ENCODE measurements at regions not wholly inside any gene's neighbourhood (a gene's known extent, or its start where the extent isn't known, plus 50 kb on each side); places are given as distances from the start of the nearest gene placed in this dataset.

GRCh38 chr15:69973102-69973714, 124.5 kb downstream of the TLE3 start:
- Mint-ChIP-seq H3K9me3 (no peaks in the 10 kb centered on the region), H3K27me3 (ENCODE audit: low read depth) (peaks cover 3% of the 10 kb centered on the region; the same call in 1 of the 2 replicates), H3K4me3 (no peak overlapping the region), H3K36me3 (no peaks in the 10 kb centered on the region), H3K4me1 (no peaks in the 10 kb centered on the region), H3K27ac (no peak overlapping the region)
- ChIA-PET CTCF (no interaction called here), POLR2A (no interaction called here)
- no peak for TF ChIP-seq MYBL2 (CRISPR knock-in tag; IDR thresholded peaks at IDR 0.05)
- ATAC-seq, result peak; percentile 70
- DNase-seq (ENCODE audit: low spot score), result no peak

- no peak for DNase-seq (ENCODE audit: low spot score)
- ChIA-PET POLR2A (no interaction called here), CTCF (no interaction called here)
- Mint-ChIP-seq H3K4me1 (peaks cover 4% of the 10 kb centered on the region; the same call in 1 of the 2 replicates), H3K4me3 (no peak overlapping the region), H3K27ac (no peak overlapping the region), H3K27me3 (ENCODE audit: low read depth) (peaks cover 3% of the 10 kb centered on the region; the same call in 1 of the 2 replicates), H3K36me3 (no peaks in the 10 kb centered on the region), H3K9me3 (no peaks in the 10 kb centered on the region)
- TF ChIP-seq IRF2 (CRISPR knock-in tag; IDR thresholded peaks at IDR 0.05; ENCODE audit: borderline replicate concordance, low read depth), result no peak
- ATAC-seq, result no peak
These were observed 123.8 kb downstream of the TLE3 start for GRCh38 chr15:69973880-69974279.

DNA sequence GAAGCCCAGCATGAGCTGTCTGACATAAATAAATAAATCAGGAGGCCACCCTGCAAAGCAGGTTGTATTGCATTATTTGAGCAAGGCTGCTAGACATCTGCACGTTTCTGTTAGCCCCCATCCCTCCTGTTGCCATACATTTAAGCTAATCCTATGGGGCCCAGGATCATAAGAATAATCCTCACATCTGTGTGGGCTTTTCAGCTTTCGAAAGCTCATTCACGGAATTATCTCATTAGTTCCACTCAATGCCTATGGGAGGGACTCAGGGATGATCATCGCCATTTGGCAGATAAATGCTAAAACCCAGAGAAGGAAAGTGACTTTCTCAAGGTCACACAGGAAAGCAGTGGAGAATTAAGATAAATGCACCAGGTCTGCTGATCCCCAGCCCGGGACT, 123.4 kb downstream of the TLE3 start:
- H3K27ac Mint-ChIP-seq, result no peak overlapping the region
- H3K4me1 Mint-ChIP-seq, result peaks cover 6% of the 10 kb centered on the region
- POLR2A ChIA-PET, result no interaction called here
- H3K9me3 Mint-ChIP-seq, result no peaks in the 10 kb centered on the region
- no peak for DNase-seq (ENCODE audit: low spot score)
- no peak overlapping the region for H3K4me3 Mint-ChIP-seq
- TF ChIP-seq, protein P1, sequence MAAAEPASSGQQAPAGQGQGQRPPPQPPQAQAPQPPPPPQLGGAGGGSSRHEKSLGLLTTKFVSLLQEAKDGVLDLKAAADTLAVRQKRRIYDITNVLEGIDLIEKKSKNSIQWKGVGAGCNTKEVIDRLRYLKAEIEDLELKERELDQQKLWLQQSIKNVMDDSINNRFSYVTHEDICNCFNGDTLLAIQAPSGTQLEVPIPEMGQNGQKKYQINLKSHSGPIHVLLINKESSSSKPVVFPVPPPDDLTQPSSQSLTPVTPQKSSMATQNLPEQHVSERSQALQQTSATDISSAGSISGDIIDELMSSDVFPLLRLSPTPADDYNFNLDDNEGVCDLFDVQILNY (CRISPR knock-in tag; IDR thresholded peaks at IDR 0.05), result no peak
- no peak for TF ChIP-seq USF1 (CRISPR knock-in tag; IDR thresholded peaks at IDR 0.05)
- TF ChIP-seq NFATC4 (CRISPR knock-in tag; IDR thresholded peaks at IDR 0.05), result no peak
- TF ChIP-seq GTF2I (CRISPR knock-in tag; conservative IDR thresholded peaks at IDR 0.05), result no peak
- TF ChIP-seq SP1 (CRISPR knock-in tag; conservative IDR thresholded peaks at IDR 0.05), result no peak
- TF ChIP-seq ZNF512 (CRISPR knock-in tag; IDR thresholded peaks at IDR 0.05; ENCODE audit: borderline replicate concordance), result no peak
- no peak for TF ChIP-seq MYBL2 (CRISPR knock-in tag; IDR thresholded peaks at IDR 0.05)
- TF ChIP-seq ERG (CRISPR knock-in tag; IDR thresholded peaks at IDR 0.05), result no peak
- no peak for ATAC-seq
- CTCF ChIA-PET, result no interaction called here
- peaks cover 3% of the 10 kb centered on the region; the same call in 1 of the 2 replicates for H3K27me3 Mint-ChIP-seq (ENCODE audit: low read depth)
- no peaks in the 10 kb centered on the region for H3K36me3 Mint-ChIP-seq

DNA sequence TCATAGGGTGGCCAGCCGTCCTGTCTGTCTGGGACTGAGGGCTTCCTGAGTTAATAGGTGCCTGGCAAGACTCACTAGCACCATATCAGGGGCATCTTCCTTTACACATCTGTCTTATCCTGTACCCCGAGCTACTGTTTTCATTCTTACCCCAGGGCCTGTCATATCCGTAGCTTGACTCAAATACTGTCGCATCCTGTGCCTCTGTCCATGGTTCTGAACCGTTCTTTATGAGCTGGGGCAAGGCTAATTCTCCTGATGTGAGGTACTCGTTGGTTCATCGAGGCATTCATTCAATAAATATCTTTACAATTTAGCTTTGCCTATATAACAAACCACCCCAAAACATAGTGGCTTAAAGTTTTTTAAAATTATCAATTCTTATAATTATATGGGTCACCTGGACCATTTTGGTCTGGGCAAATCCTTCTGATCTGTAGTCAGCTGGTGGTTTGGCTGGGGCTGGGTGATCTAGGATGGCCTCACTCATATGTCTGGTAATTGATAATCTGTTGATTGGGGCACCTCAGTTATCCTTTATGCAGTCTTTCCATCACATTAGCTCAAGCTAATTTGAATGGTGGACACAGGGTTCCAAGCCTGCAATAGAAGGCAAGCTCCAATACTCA, 121.2 kb downstream of the TLE3 start:
- POLR2A ChIA-PET, result no interaction called here
- no peak overlapping the region for H3K27ac Mint-ChIP-seq
- peak; percentile 62 for ATAC-seq
- TF ChIP-seq HMGA2 (CRISPR knock-in tag; IDR thresholded peaks at IDR 0.05) (no peak), CREM (CRISPR knock-in tag; IDR thresholded peaks at IDR 0.05) (peak; percentile 48; the same call in 1 of the 2 replicates), JAZF1 (CRISPR knock-in tag; IDR thresholded peaks at IDR 0.05) (no peak), ARID4B (CRISPR knock-in tag; IDR thresholded peaks at IDR 0.05; ENCODE audit: borderline replicate concordance) (no peak; the same call in 1 of the 2 replicates), NR3C1 (CRISPR knock-in tag; conservative IDR thresholded peaks at IDR 0.05; ENCODE audit: low read depth) (no peak), TEAD1 (CRISPR knock-in tag; IDR thresholded peaks at IDR 0.05) (peak; percentile 59; the same call in 1 of the 2 replicates)
- TF ChIP-seq, protein P2, sequence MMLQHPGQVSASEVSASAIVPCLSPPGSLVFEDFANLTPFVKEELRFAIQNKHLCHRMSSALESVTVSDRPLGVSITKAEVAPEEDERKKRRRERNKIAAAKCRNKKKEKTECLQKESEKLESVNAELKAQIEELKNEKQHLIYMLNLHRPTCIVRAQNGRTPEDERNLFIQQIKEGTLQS (CRISPR knock-in tag; conservative IDR thresholded peaks at IDR 0.05), result no peak

More for the DNA sequence above, 121.2 kb downstream of the TLE3 start:
- peaks cover 23% of the 10 kb centered on the region for H3K4me1 Mint-ChIP-seq
- H3K9me3 Mint-ChIP-seq, result no peaks in the 10 kb centered on the region
- peak; percentile 60 for DNase-seq (ENCODE audit: low spot score)
- H3K27me3 Mint-ChIP-seq (ENCODE audit: low read depth), result peaks cover 3% of the 10 kb centered on the region; the same call in 1 of the 2 replicates
- H3K36me3 Mint-ChIP-seq, result no peaks in the 10 kb centered on the region
- CTCF ChIA-PET, result interaction anchor here (1.1 to 1.4 kb wide), 2 partner anchors 38 to 214 kb away, joined by 3 to 5 read pairs; no protein-coding TSS in a partner anchor
- H3K4me3 Mint-ChIP-seq, result no peak overlapping the region

Measured in WTC11 (cell line).